HG03378 (cell line): ENCODE measurements at regions not wholly inside any gene's neighbourhood (a gene's known extent, or its start where the extent isn't known, plus 50 kb on each side); places are given as distances from the start of the nearest gene placed in this dataset.

Experiments used
- ATAC-seq: cut with Tn5 transposase; IDR thresholded peaks from one replicate; pipeline ENCODE4 v1.9.1; 2021; ENCODE audit warnings: mild to moderate bottlenecking, moderate library complexity; ENCODE audit not compliant: unreplicated experiment

GRCh38 chr1:87763483-87763882, 434.8 kb downstream of the LMO4 start:
- no peak for ATAC-seq

- ATAC-seq, result no peak
These were observed 436.5 kb downstream of the LMO4 start for GRCh38 chr1:87765057-87765680.

- no peak for ATAC-seq
These were observed 437.0 kb downstream of the LMO4 start for GRCh38 chr1:87765681-87766070.

GRCh38 chr1:87766737-87767136, 438.1 kb downstream of the LMO4 start:
- no peak for ATAC-seq

- ATAC-seq, result no peak
These were observed 450.2 kb downstream of the LMO4 start for GRCh38 chr1:87778896-87779295.

- no peak for ATAC-seq
These were observed 452.9 kb downstream of the LMO4 start for GRCh38 chr1:87781554-87781953.

- ATAC-seq, result no peak
These were observed 454.6 kb downstream of the LMO4 start for GRCh38 chr1:87783315-87783714.

- ATAC-seq, result no peak
These were observed 456.7 kb downstream of the LMO4 start for GRCh38 chr1:87785386-87785785.

GRCh38 chr1:87786229-87786628, 457.5 kb downstream of the LMO4 start:
- no peak for ATAC-seq

- no peak for ATAC-seq
These were observed 458.3 kb downstream of the LMO4 start for GRCh38 chr1:87786861-87787545.

- ATAC-seq, result no peak
These were observed 458.9 kb downstream of the LMO4 start for GRCh38 chr1:87787551-87787950.

- ATAC-seq, result no peak
These were observed 462.1 kb downstream of the LMO4 start for GRCh38 chr1:87790756-87791155.

GRCh38 chr1:87791931-87792740, 463.5 kb downstream of the LMO4 start:
- no peak for ATAC-seq

- ATAC-seq, result no peak
These were observed 466.3 kb downstream of the LMO4 start for GRCh38 chr1:87794788-87795614.

GRCh38 chr1:87795615-87796337, 467.1 kb downstream of the LMO4 start:
- ATAC-seq, result no peak

GRCh38 chr1:87796471-87796901, 467.8 kb downstream of the LMO4 start:
- ATAC-seq, result no peak

GRCh38 chr1:87799451-87799850, 470.8 kb downstream of the LMO4 start:
- no peak for ATAC-seq

- ATAC-seq, result no peak
These were observed 471.3 kb downstream of the LMO4 start for GRCh38 chr1:87800006-87800405.

GRCh38 chr1:87803375-87803774, 474.7 kb downstream of the LMO4 start:
- ATAC-seq, result no peak

- no peak for ATAC-seq
These were observed 475.4 kb downstream of the LMO4 start for GRCh38 chr1:87804128-87804527.
